COLO668 (cell line): ENCODE measurements at regions not wholly inside any gene's neighbourhood (a gene's known extent, or its start where the extent isn't known, plus 50 kb on each side); places are given as distances from the start of the nearest gene placed in this dataset.

ENCODE experiments used
- DNase-seq: peaks from one replicate; lab custom pipeline; 2025; ENCODE audit not compliant: unreplicated experiment; lab: John Stamatoyannopoulos, UW

DNA sequence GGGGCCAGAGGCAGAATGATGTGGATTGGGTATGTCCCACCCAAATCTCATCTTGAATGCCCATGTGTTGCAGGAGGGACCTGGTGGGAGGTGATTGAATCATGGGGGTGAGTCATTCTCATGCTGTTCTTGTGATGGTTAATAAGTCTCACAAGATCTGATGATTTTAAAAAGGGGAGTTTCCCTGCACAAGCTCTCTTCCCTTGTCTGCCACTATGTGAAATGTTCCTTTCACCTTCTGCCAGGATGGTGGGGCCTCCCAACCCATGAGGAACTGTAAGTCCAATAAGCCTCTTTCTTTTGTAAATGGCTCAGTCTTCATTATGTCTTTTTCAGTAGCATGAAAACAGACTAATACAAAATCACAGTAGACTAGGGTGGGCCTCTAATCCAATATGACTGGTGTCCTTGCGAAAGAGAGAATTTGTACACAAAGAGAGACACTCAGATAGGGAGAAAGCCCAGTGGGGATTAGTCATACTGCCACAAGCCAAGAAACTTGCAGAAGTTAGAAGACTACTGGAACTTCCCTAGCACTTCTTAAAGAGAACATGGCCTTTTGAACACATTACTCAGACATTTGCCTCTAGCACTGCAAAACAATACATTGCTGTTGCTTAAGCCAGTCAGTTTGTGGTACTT, 68.4 kb downstream of the ANXA1 start:
- no peak for DNase-seq

GRCh38 chr9:73223594-73223993, 71.9 kb downstream of the ANXA1 start:
- DNase-seq = no peak

DNA sequence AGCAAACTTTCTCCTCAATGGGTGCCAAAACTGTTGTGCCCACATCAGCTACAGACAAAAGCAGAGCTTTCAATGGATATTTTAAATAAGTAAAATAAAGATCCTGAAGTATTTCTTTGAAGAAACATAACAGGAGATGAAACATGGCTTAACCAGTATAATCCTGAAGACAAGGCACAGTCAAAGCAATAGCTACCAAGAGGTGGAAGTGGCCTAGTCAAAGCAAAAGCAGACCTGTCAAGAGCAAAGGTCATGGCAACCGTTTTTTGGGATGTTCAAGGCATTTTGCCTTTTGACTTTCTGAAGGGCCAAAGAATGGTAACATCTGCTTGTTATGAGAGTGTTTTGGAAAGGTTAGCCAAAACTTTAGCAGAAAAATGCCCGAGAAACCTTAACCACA, 77.9 kb downstream of the ANXA1 start:
- no peak for DNase-seq

DNA sequence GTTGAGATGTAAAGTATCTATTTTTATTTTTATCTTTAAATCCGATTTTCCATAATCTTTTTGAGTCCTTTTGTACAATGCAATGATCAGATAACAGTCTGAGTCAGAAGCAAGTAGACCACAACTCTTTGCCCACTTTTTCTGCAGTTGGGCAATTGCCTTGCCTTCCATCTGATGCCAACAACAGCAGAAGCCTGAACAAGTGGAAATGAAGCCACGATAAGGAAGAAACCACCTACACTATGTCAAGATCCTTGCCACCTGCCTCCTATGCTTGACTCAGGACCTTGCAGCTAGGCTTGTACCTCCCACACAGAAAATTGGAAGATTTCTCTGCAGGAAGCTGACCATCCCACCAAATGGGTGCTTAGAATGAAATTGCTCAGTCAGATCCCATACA, 78.6 kb downstream of the ANXA1 start:
- DNase-seq = no peak

GRCh38 chr9:73231203-73231602, 79.5 kb downstream of the ANXA1 start:
- no peak for DNase-seq

DNA sequence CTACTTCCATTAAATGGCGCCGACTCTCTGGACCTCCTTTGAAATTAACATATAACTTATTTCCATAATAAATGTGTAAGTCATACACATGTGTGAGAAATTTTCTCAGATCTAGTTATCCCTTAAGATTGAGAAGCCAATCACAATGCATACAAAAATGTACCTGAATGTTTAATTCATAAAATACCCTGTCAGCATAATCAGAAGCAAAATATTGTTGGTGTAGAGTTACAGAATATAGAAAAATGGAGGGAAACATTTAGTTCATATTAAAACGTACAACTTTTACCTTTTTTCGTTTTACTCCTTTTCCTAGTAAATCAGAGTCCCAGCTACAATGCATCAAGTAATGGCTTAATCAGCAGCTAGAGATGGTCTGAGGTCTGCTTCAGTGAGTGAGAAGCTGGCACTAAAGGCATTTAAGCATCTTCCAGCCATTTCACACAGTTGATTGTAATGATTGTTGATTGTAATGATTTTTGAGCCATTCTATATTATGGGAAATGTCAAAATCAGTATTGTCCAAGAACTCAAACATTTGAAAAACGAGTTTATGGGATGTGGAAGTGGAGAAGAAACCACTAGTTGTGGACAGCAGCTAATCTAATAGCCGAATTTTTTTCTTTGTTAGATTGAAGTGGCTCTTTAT, 81.8 kb downstream of the ANXA1 start:
- DNase-seq = no peak

DNA sequence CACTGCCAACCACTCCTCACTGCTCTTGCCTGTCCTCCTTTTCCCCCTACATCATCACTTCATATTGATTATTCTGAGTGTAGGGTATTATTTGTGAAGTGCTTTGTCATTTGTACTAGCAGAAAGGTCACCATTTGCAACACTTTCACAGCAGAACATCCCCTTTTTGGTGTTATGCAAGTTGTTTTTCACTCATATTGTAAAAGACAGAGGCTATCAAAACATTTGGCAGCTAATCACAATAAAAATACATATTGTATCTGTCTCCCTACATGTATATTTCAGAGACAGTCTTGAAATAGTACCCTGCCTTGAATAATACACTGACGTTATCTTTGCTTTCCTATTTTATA, 82.3 kb downstream of the ANXA1 start:
- DNase-seq = no peak

GRCh38 chr9:73237140-73237539, 85.5 kb downstream of the ANXA1 start:
- no peak for DNase-seq

DNA sequence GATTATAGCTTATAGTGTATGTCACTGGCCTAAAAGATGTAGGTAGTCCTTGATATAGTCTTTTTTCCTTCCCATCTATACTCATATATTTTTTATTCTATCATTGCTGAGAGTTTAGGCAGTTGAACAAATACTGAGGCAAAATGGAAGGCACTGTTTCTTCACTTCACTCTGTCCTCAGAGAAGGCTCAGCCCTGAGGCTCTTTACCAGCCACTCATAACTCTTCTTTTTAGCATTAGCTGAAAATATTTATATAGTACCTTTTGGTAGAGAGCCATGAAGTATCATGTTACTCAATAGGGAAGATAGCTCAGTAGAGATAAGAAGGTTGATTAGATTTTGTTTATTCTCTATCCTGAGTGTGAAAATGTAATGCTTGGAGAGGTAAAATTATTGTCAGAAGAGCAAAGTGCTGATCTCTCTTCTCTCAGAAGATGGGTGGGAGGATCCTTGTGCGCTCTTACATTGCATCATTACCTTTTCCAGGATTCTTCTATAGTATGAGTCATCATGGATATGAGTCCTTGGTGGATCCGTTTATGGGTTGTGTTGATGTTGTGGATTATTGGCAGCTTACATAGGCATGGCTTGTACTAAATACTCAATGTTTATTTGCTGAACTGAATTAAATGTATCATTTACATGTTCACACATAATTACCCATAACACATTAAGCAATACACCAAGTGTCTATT, 88.1 kb downstream of the ANXA1 start:
- no peak for DNase-seq

- DNase-seq = no peak
Measured at GRCh38 chr9:73243078-73243477, 91.4 kb downstream of the ANXA1 start.

- DNase-seq = no peak
Measured at GRCh38 chr9:73259086-73259696, 107.5 kb downstream of the ANXA1 start.

DNA sequence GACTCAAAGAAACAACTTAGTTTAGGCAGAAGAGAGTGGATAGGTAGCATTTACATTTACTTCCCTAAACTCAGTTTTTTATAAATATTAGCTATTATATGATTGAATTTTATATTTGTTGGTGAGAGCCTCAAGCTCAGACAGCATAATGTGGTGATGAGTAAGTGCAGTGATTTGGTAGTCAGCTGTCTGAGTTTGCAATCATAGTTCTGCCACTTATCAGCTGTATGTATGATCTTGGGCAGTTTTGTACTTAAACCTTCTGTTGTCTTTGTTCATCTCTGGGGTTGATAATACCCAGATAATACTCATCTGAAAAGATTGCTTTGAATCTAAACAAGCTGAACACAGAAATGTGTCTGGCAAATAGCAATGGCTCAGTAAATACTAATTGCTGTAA, 108.8 kb downstream of the ANXA1 start:
- DNase-seq = no peak

GRCh38 chr9:73264631-73265030, 113.0 kb downstream of the ANXA1 start:
- no peak for DNase-seq

DNA sequence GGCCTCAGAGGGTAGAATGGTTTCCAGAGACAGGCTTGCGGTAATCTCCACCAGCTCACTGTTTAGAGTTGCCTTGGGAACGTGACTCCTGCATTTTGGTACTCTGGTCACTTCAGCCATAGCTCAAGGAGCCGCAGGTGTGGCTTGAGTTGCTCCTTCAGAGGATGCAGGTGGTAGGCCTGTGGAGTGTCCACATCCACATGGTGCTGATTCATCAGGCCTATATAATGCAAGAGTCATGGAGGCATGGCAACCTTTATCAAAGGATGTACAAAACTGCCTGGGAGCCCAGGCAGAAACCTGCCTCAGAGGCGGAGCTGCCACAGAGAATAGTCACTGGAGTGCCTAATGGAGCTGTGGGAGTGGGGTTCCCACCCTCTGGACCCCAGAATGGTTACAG, 114.2 kb downstream of the ANXA1 start:
- no peak for DNase-seq

DNA sequence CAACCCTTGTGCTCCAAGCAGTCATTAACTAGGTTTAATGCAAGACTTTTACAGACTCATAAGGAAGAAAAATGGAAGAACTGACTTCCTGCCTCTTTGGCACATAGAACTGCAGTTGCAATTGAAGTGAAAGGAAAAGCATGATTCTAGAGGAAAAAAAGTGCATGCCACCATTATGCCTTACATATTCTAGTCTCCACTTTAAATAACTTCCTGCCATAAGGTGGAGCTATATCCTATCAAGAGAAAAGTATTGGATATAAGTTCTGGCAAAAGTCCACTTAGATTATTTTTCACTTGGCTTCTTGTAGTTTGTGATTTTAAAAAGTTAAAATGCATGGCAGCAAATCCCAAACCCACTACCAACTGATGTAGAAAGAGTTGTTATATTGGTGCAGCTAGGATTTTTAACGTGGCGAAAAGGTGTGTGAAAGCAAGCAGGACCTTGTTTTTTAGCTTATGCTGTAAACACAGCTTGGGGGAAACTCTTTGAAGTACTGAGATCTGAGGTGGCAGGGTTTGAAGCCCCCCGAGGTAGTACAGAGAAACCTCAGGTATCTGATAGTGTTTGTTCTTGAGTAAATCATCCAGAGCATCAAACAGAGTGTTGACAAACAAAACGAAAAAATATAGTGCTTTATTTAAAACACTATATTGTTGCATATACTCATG, 117.9 kb downstream of the ANXA1 start:
- no peak for DNase-seq

- no peak for DNase-seq
Measured at GRCh38 chr9:73270967-73271721, 119.5 kb downstream of the ANXA1 start.

DNA sequence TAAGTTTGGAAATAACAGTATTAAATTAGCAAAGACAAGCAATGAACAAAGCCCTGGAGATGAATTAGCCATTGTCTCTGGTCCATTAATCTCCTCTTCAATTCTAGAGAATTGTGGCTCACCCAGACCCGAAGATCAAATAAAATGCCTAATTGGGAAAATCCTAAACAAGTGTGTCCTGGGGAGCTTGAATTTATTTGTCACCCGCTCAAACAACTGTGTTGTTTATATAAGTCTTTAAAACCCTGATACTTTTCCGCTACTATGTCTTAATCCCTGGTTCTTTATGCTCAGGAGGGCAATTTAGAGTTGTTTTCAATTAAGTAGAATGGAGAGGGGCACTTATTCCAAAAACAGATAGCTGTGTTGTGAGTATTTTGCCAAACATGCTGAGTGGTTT, 128.4 kb downstream of the ANXA1 start:
- DNase-seq = no peak

DNA sequence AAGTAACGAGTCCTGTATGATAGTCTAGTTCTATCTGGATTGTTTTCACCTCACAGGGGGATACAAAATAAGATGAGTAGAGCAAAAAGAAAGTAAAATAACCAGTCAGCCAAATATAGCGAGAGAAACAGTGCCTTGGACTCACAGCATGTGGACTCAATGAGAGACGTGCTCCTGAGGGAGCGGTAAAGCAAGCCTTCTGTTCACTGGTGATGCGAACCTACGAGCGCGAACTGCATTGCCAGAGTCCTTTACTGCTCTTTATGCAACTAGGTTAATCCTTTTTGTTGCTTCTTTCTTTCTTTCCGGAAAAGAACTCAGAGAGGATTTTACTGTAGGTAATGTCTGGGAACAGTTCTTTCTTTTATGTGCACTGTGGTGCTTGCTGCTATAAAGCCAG, 132.7 kb downstream of the ANXA1 start:
- no peak for DNase-seq

- no peak for DNase-seq
Measured at GRCh38 chr9:73294336-73294735, 142.7 kb downstream of the ANXA1 start.

- DNase-seq = no peak
Measured at GRCh38 chr9:73325983-73326382, 174.3 kb downstream of the ANXA1 start.

GRCh38 chr9:73327149-73327548, 175.5 kb downstream of the ANXA1 start:
- DNase-seq = no peak
